IMR-90 (cell line): ENCODE measurements at regions not wholly inside any gene's neighbourhood (a gene's known extent, or its start where the extent isn't known, plus 50 kb on each side); places are given as distances from the start of the nearest gene placed in this dataset.

Source experiments
- CEBPB ChIP-seq: IDR thresholded peaks from 2 replicates; pipeline ENCODE4 v1.6.1; 2012; ENCODE audit warnings: low read depth, low read length, improper control_type of control experiment
- CHD1 ChIP-seq: IDR thresholded peaks from 2 replicates; pipeline ENCODE4 v1.6.1; 2012; ENCODE audit warnings: low read depth, low read length, improper control_type of control experiment
- CTCF ChIP-seq: conservative IDR thresholded peaks from 2 replicates; pipeline ENCODE4 v1.5.1; 2012; ENCODE audit warnings: mild to moderate bottlenecking, low read depth, low read length, improper control_type of control experiment
- ELK1 ChIP-seq: fragments of 150-350 bp; IDR thresholded peaks from 2 replicates; pipeline ENCODE4 v1.6.1; 2016; ENCODE audit warnings: low read depth, mild to moderate bottlenecking, low read length, moderate library complexity, borderline replicate concordance
- FOS ChIP-seq: fragments of 150-350 bp; IDR thresholded peaks from 2 replicates; pipeline ENCODE4 v1.6.1; 2016; ENCODE audit warnings: low read depth, low read length
- MAZ ChIP-seq: IDR thresholded peaks from 2 replicates; pipeline ENCODE4 v1.6.1; 2012; ENCODE audit warnings: low read depth, mild to moderate bottlenecking, low read length, improper control_type of control experiment, moderate library complexity, borderline replicate concordance
- NFE2L2 ChIP-seq: fragments of 150-350 bp; IDR thresholded peaks from 2 replicates; pipeline ENCODE4 v1.6.1; 2016; ENCODE audit warnings: low read depth, mild to moderate bottlenecking, low read length
- POLR2A ChIP-seq: IDR thresholded peaks from 2 replicates; pipeline ENCODE4 v1.6.1; 2012; ENCODE audit warnings: mild to moderate bottlenecking, low read depth, low read length
- RAD21 ChIP-seq: IDR thresholded peaks from 2 replicates; pipeline ENCODE4 v1.6.1; 2012; ENCODE audit warnings: low read length, improper control_type of control experiment
- RCOR1 ChIP-seq: IDR thresholded peaks from 2 replicates; pipeline ENCODE4 v1.6.1; 2012; ENCODE audit warnings: mild to moderate bottlenecking, low read length, improper control_type of control experiment; ENCODE audit not compliant: insufficient replicate concordance

GRCh38 chr9:1373445-1373844, 323.3 kb downstream of the DMRT2 start:
- no peak for TF ChIP-seq ELK1
- TF ChIP-seq CTCF = no peak
- no peak for TF ChIP-seq CEBPB
- no peak for TF ChIP-seq RAD21
- no peak for TF ChIP-seq FOS
- no peak for TF ChIP-seq NFE2L2
- no peak for TF ChIP-seq CHD1
- no peak for TF ChIP-seq MAZ
- TF ChIP-seq RCOR1 = no peak
- no peak for TF ChIP-seq POLR2A
